HG02678 (cell line): ENCODE measurements at regions not wholly inside any gene's neighbourhood (a gene's known extent, or its start where the extent isn't known, plus 50 kb on each side); places are given as distances from the start of the nearest gene placed in this dataset.

Source experiments
- ATAC-seq: cut with Tn5 transposase; IDR thresholded peaks from one replicate; pipeline ENCODE4 v1.9.1; 2021; ENCODE audit warnings: mild to moderate bottlenecking, moderate library complexity; ENCODE audit not compliant: unreplicated experiment

DNA sequence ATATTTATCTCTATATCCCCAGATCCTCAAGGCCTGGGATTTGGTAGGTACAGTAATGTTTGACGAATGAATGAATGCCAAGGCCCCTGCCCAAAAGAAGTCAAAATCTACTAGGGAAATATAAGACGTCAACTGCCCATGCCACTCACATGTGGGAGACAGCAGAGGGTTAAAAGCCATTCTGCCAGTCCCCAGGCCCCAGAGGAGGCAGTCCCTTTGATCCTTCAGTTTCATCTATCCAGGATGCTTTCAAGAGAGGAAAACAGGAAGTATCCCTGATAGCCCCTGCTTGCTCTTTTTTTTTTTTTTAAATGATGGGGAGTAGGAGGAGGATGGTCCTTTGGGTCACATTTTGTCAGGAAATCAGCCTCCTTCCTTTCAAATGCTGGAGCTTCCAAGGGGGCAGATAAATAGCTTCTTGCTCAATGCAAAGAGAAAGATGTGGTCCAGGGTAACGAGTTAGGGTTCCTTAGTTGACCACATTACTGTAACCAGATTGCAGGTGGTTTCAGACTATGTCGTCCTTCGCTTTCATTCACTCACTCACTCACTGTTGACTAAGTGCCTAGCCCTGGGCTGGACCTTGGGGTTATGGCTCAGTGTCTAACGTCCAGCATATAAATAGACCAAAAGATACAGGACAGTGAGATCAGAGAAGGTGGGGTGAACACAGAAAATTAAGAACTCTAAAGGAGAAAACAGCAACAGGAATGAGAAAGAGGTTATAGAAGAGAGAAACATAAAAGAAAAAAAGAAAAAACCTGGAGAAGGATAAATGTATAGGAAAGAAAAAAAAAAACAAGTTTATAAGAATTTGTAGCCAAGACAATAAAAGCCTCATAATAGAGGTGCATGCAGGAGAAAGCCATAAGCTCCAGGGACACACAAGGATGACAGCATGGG is 64.6 kb upstream of the PIM1 start:
- ATAC-seq: no peak

- no peak for ATAC-seq
These were observed 63.9 kb upstream of the PIM1 start for GRCh38 chr6:37106051-37106363.

DNA sequence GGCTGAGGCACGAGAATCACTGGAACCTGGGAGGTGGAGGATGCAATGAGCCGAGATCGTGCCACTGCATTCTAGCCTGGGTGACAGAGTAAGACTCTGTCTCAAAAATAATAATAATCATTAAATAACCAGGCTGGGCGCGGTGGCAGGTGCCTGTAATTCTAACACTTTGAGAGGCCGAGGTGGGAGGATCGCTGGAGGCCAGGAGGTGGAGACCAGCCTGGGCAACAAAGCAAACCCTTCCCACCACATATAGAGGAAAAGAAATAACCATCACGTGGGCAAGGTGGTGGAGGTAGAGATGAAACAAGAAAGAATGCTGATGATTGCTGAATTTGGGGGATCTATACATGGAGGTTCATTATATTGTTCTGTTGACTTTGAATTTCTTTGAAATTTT is 63.4 kb upstream of the PIM1 start:
- ATAC-seq: no peak

DNA sequence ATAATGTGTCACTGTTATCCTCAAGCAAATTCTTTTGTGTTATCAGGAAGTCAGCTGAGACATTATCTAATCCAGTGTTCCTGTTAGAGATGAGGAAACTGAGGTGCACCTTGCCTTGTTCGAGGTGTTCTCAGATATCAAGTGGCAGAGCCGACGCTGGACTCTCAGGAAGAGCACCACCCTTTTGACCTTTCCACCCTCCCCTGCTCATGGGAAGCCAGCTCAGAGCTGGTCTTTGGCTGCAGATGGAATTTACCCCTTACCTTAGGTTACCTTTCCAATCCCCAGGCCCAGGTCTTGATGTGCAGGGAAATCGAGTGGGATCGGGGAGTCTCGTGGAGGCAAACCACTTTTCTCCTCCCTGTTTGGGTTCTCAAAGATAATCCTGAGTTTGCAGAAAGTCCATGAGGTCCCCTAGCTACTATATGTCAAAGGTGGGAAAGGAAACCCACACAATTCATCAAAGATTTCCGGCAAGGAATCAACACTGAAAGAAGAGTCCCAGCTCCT is 62.9 kb upstream of the PIM1 start:
- no peak for ATAC-seq

- ATAC-seq: no peak
These were observed 60.0 kb upstream of the PIM1 start for GRCh38 chr6:37109714-37110499.

DNA sequence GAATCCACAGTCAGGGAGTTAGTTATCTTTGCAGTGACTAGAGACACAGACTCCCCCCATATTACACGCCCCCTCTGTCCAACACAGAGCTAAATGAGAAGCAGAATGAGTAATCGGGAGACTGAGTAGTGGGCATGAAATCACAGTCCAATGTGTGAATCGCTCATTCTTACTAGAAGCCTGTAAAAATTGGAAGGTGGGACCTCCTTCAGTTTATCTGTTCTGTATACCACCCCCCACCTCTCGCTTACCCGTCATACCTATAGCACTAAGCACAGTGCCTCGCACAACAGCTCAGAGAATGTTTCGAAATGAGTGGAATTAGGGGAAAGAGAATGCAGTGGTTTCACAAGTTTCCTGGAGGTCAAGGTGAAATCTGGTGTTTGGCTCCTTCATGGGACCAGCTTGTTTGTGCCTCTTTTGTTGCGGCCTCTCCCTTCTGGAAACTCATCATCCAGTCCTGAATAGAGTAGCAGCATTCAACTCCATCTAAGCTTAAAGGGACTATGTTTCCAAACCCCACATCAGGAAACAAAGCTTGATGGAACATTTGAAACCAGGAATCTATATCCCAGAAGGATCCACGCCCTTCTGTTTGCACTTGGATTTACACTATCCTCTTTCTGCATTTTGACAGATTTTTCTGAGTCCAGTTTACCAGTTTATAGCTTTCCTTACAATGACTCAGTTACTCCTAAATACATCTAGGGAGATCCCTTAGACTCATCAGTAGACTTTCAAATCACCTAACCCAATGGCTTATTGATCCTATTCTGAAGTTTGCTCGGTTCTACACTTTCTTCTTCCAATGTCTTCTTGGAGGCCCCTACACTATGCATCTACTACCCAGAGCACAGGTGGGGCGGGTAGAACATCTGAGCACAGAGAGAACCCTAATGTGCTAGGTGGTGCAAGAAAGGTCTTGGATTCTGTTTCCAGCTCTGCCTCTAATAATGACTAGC is 59.2 kb upstream of the PIM1 start:
- ATAC-seq: no peak

- ATAC-seq: no peak
These were observed 56.0 kb upstream of the PIM1 start for GRCh38 chr6:37113976-37114375.

DNA sequence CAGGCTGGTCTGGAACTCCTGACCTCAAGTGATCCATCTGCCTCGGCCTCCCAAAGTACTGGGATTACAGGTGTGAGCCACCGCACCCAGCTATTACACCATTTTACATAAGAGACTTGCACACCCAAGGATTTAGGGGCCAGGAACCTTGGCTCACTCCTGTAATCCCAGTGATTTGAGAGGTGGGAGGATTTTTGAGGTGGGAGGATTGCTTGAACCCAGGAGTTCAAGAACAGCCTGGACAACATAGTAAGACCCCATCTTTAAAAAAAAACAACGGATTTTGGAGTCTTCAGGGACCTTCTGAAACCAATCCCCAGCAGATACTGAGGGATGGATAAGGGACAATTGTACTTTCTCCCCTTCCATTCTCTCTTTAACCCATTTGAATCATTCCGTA is 55.3 kb upstream of the PIM1 start:
- no peak for ATAC-seq

- no peak for ATAC-seq
These were observed 54.6 kb upstream of the PIM1 start for GRCh38 chr6:37115236-37115895.

DNA sequence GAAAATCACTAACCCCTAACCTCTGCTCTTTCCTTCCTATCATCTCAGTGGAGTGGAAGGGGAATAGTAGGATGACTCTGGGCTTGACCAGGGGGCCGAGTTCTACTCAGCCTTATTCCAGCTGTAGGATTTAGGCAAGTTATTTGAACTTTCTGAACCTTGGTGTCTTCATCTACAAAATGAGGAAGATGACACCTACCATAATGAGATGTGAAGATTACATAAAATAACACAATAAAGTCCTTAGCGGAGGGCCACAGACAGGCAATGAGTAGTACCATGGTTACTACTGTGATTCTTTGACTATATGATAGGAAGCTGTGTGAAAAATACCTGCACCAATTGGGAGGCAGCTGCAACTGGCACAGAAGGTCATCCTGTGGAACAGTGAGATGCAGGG is 53.6 kb upstream of the PIM1 start:
- ATAC-seq: no peak

DNA sequence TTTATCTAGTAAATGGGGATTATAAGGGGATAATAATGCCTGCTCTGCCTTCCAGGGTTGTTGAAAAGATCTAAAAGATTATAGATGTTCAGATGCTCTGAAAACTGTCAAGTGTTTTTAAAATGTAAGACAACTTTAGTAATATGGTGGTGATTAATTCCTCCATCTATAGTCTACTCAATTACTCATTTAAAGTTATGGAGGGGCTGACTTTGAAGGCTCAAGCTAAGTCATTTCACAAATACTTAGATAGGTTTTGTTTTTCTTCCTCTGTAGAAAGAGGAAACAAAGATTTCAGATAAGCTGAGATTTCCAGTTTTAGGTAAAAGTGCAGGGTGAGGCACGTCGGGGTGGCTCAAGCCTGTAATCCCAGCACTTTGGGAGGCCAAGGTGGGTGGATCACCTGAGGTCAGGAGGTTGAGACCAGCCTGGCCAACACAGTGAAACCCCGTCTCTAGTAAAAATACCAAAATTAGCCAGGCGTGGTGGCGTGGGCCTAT is 50.5 kb upstream of the PIM1 start:
- no peak for ATAC-seq
